Right ventricle myocardium inferior (tissue), 1 donor: ENCODE measurements at regions not wholly inside any gene's neighbourhood (a gene's known extent, or its start where the extent isn't known, plus 50 kb on each side); places are given as distances from the start of the nearest gene placed in this dataset.
A peak's percentile ranks its signal among the peaks of the same experiment; 100 is the strongest.

Source experiments
- ATAC-seq: fragments of 200-7000 bp; cut with Tn5 transposase; one replicate; pipeline ENCODE4 v1.9.1; 2020; ENCODE audit warnings: mild to moderate bottlenecking, moderate library complexity
- DNase-seq: peaks from one replicate; pipeline ENCODE4 v3.0.0; 2021; ENCODE audit errors: missing footprints
- intact Hi-C: fragments of 100-400 bp; cut with DNase I; formaldehyde crosslinking; loops from one replicate; pipeline ENCODE4 v1.11.0; 2022
- donor health status: DM: no; HTN: yes; CAD: no; lungs with severe emphysema.

DNA sequence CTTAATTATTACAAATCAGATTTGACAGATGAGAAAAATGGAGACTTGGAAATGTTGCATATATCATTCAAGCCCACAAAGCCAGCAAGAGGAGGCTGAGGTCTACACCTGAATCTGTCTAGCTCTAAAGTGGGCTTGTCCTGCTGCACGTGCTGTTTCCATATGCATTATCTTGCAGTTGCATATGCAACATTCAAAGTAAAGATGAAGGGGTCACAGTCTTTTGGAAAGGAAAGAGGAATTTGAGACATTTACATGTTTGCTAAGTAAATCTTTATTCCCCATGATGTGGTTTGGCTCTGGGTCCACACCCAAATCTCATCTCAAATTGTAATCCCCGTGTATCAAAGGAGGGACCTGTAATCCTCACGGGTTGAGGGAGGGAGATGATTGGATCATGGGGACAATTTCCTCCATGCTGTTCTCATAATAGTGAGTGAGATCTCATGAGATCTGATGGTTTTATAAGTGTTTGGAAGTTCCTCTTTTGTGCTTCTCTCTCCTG lies 98.3 kb downstream of the BACH1 start:
- ATAC-seq (no peak), DNase-seq (no peak)
- intact Hi-C loops: no loop called here

GRCh38 chr21:29403301-29403700 lies 104.6 kb downstream of the BACH1 start:
- DNase-seq (no peak), ATAC-seq (no peak)
- intact Hi-C loops: no loop called here

DNA sequence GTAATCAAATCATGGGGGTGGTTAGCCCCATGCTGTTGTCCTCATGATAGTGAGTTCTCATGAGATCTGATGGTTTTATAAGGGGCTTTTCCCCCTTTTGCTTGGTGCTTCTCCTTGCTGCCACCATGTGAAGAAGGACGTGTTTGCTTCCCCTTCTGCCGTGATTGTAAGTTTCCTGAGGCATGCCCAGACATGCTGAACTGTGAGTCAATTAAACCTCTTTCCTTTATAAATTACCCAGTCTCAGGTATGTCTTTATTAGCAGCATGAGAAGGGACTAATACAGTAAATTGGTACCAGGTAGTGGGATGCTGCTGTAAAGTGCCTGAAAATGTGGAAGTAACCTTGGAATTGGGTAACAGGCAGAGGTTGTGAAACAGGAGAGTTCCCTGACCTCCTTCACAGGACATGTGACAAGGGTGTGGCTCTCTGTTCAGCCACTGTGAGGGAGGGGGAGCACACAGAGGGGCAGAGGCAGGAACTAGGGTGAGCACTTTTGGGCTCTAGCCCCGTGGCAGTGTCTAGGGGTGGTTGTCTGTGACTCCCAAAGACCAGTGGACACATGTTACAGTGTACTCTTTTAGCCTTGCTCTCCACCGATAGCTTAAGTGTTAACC lies 105.3 kb downstream of the BACH1 start:
- DNase-seq: no peak
- intact Hi-C loops: no loop called here
- peak; percentile 26 for ATAC-seq

- intact Hi-C loops: no loop called here
- DNase-seq: no peak
- ATAC-seq: no peak
Measured at GRCh38 chr21:29405503-29406122, 106.9 kb downstream of the BACH1 start.

DNA sequence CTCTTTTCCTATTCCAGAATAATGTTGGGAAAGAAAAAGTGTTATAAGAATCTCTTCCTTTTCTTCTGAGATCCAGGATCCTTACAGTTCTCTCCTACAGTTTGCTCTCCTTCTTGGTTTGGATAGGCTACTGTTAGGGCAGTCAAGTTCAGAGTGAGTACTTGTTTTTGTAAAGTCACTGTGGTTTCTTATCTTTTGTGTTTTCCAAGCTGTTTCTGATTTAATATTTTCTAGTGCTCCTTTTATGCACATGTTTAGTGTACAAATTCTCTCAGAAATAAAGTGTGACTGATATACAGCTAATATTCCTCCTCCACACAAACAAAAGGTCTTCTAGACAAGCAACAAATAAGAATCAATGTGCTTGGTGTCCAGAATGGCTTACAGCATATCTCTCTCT lies 107.7 kb downstream of the BACH1 start:
- intact Hi-C loops: no loop called here
- ATAC-seq: no peak

DNA sequence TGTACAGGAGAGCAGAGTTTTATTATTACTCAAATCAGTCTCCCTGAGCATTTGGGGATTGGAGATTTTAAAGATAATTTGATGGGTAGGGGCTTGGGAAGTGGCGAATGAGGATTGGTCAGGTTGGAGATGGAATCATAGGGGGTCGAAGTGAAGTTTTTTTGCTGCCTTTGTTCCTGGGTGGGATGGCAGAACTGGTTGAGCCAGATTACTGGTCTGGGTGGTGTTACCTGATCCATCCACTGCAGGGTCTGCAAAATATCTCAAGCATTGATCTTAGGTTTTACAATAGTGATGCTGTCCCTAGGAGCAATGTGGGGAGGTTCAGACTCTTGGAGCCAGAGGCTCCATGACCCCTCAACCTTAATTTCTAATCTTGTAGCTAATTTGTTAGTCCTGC lies 108.8 kb downstream of the BACH1 start:
- DNase-seq (no peak), ATAC-seq (no peak)
- intact Hi-C loops: no loop called here

More for the DNA sequence above, 107.7 kb downstream of the BACH1 start:
- no peak for DNase-seq

GRCh38 chr21:29413683-29414082 lies 115.0 kb downstream of the BACH1 start:
- DNase-seq: no peak
- intact Hi-C loops: no loop called here
- ATAC-seq: no peak

- no peak for DNase-seq
- ATAC-seq: no peak
- intact Hi-C loops: no loop called here
Measured at GRCh38 chr21:29416268-29416667, 117.5 kb downstream of the BACH1 start.

GRCh38 chr21:29418813-29419212 lies 120.1 kb downstream of the BACH1 start:
- ATAC-seq (no peak), DNase-seq (no peak)
- intact Hi-C loops: no loop called here

DNA sequence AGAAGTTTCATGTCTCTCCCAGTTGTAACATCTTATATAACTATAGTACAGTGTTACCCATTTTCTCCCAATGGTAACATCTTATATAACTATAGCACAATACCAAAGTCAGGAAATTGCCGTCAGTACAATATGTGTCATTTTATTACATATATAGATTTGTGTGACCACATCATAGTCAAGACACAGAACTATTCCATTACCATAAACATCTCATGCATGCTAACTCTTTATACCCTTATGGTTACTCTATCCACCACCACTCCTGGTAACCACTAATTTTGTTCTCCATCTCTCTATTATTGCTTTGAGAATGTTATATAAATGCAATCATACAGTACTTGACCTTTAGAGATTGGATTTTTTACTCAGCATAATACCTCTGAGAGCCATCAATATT lies 120.7 kb downstream of the BACH1 start:
- intact Hi-C loops: no loop called here
- ATAC-seq: no peak
- no peak for DNase-seq

DNA sequence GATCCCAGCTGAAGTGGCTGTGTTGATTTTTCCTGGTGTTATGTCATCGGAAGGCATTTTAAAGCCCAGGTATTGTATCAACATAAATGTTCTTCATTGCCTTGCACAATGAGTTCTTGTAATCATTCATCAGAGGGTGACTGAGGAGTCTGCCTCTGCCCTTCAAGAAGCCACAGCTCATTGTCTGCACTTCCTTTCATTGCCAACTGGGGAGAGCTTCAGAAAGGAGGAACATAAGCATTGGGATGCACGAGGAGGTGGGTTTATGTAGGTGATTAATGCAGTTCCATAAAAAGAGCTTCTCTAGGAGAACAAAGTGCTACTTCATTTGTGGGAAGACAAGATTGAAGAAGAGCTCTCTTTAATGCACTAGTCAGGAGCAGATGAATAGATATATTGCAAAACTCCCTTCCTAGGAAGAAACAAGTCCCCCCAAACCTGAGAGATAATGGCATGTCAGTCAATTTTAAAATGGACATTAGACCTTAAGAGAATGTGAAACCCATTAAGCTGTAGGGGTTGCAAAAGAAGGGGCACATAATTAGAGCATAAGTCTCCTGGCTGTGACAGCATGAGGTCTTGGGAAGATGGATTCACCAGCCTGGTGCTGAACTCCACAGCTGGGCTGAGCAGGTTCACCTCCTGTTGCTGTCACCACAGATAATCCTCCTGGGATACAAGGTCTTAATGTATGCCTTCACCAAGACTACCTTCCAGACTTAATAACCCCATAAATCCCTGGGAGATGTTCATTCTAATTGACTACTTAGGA lies 124.6 kb downstream of the BACH1 start:
- no peak for ATAC-seq
- intact Hi-C loops: no loop called here
- no peak for DNase-seq

DNA sequence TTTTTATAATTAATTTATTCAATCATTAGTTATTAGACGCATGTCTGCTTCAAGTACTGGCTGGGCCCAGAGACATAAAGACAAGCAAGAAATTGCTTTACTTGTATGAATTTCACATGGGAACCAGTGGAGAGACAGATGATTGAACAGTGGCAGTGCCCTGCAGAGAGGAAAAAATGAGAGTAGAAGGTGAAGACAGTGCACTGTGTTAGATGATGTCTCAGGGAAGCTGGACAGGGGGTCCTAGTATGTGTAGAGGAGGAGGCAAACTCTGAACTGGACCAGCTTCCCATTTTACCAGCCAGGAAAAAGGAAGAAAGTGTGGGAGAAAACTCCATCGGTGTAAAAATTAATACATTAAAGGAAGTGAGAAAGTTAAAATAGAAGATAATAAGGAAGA lies 126.0 kb downstream of the BACH1 start:
- no peak for ATAC-seq

GRCh38 chr21:29429218-29429617 lies 130.5 kb downstream of the BACH1 start:
- no peak for DNase-seq
- intact Hi-C loops: no loop called here
- ATAC-seq: no peak

More for the DNA sequence above, 126.0 kb downstream of the BACH1 start:
- intact Hi-C loops: no loop called here
- DNase-seq: no peak

- no peak for ATAC-seq
- intact Hi-C loops: no loop called here
- no peak for DNase-seq
Measured at GRCh38 chr21:29430030-29430429, 131.3 kb downstream of the BACH1 start.

GRCh38 chr21:29430576-29430975 lies 131.9 kb downstream of the BACH1 start:
- intact Hi-C loops: no loop called here
- no peak for DNase-seq
- no peak for ATAC-seq

- intact Hi-C loops: no loop called here
- no peak for ATAC-seq
- DNase-seq: no peak
Measured at GRCh38 chr21:29431178-29431577, 132.5 kb downstream of the BACH1 start.

DNA sequence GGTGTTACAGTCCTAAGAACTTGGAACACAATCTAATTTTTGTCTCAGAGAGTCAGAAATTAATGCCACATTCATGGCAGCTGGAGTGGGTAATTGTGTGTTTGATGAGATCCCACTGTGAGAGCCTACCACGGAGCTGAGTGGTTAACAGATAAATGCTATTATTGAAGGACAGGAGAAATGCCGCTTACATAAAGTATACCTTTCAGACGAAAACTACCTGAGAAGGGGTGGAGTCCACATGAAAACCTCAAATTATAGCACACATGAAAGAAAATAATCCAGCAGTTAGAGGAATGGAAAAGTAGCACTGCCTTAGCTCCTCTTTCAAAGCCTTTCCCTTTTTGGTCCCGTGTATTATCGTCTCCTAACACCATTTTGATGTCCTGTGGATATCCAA lies 133.0 kb downstream of the BACH1 start:
- no peak for ATAC-seq
- intact Hi-C loops: no loop called here
- no peak for DNase-seq

- intact Hi-C loops: no loop called here
- ATAC-seq (no peak), DNase-seq (no peak)
Measured at GRCh38 chr21:29433366-29434059, 134.8 kb downstream of the BACH1 start.

GRCh38 chr21:29434081-29434480 lies 135.4 kb downstream of the BACH1 start:
- intact Hi-C loops: no loop called here
- ATAC-seq (no peak), DNase-seq (no peak)
